ENCODE measurements at regions not wholly inside any gene's neighbourhood (a gene's known extent, or its start where the extent isn't known, plus 50 kb on each side); places are given as distances from the start of the nearest gene placed in this dataset.

GRCh38 chr21:20249401-20249800, 748.8 kb upstream of the NCAM2 start:
- TF ChIP-seq CTCF (IDR thresholded peaks at IDR 0.05), result no peak
- TF ChIP-seq POLR2AphosphoS5 (IDR thresholded peaks at IDR 0.05; ENCODE audit: low read depth, low read length), result no peak
- no peak for TF ChIP-seq TCF7L2 (IDR thresholded peaks at IDR 0.05; ENCODE audit: low read depth, low read length)
- TF ChIP-seq REST (IDR thresholded peaks at IDR 0.05; ENCODE audit: insufficient read depth in 1 of 2, low read depth in 2 of 2, low read length in 1 of 2), result no peak
